ENCODE measurements at regions not wholly inside any gene's neighbourhood (a gene's known extent, or its start where the extent isn't known, plus 50 kb on each side); places are given as distances from the start of the nearest gene placed in this dataset.
A peak's percentile ranks its signal among the peaks of the same experiment; 100 is the strongest.

- Histone ChIP-seq H3K9me3 (replicated peaks; ENCODE audit: control insufficient read depth, insufficient read depth, low read depth, low read length) (no peaks in the 10 kb centered on the region; the same call in none of the 2 replicates), H3K4me1 (replicated peaks in 1 of 2; ENCODE audit: control insufficient read depth in 2 of 2, insufficient read depth in 2 of 2, low read length in 2 of 2) (peaks cover 4 to 18% of the 10 kb centered on the region in 2 experiments; a peak in 3 of 5 replicates), H3K27ac (ENCODE audit: extremely low read depth, low read depth, low read length) (peak overlapping the region; percentile 2; the same call in 1 of the 3 replicates), H3K9ac (ENCODE audit: insufficient read depth in 1 of 2, low read depth in 2 of 2, low read length in 2 of 2) (no peak overlapping the region), H2AFZ (ENCODE audit: low read depth, low read length) (peak overlapping the region; percentile 77), H3K4me3 (no peak overlapping the region), H3K4me2 (ENCODE audit: insufficient read depth, low read length) (peak overlapping the region; percentile 71), H3K27me3 (ENCODE audit: control insufficient read depth in 2 of 2, insufficient read depth in 2 of 2, low read length in 2 of 2) (no peaks in the 10 kb centered on the region), H3K36me3 (ENCODE audit: control insufficient read depth, insufficient read depth, low read length) (no peaks in the 10 kb centered on the region), H4K20me1 (replicated peaks; ENCODE audit: control insufficient read depth, insufficient read depth, low read length) (no peaks in the 10 kb centered on the region), H3K9me1 (ENCODE audit: control insufficient read depth, insufficient read depth, low read length) (no peaks in the 10 kb centered on the region), H3K79me2 (ENCODE audit: control insufficient read depth, insufficient read depth, low read length) (no peaks in the 10 kb centered on the region)
- CTCF ChIA-PET (ENCODE audit: low intra/inter-chr PET ratio) = no interaction called here
- ATAC-seq (0 out of 3 replicates have a peak, but pooled peaks have one; percentile 11), FAIRE-seq (peak; percentile 83), DNase-seq (ENCODE audit: extremely low read depth in 1 of 4, low spot score in 3 of 4) (peak in 3 of 4 experiments; percentile 16 to 40 (median 30))
- intact Hi-C loops (cut with micrococcal nuclease) (no loop called here), in situ Hi-C loops (cut with MboI) (no loop called here)
- BruUV-seq (replicated peaks) = no TSS peak
- POLR2A ChIA-PET = no interaction called here
- WGBS (ENCODE audit: insufficient coverage, low coverage, missing lambda C conversion rate) = 0% methylated on average over 3 of the region's 3 CpGs
- TF ChIP-seq ZNF263 (CRISPR knock-in tag; IDR thresholded peaks at IDR 0.05; ENCODE audit: borderline replicate concordance) (no peak), SRSF1 (IDR thresholded peaks at IDR 0.05; ENCODE audit: low read depth, low read length) (no peak), SPI1 (IDR thresholded peaks at IDR 0.05; ENCODE audit: borderline replicate concordance, low read depth, low read length) (no peak), MXI1 (IDR thresholded peaks at IDR 0.05; ENCODE audit: low read depth, low read length) (no peak), ZNF140 (CRISPR knock-in tag; IDR thresholded peaks at IDR 0.05) (no peak), TCF3 (CRISPR knock-in tag; IDR thresholded peaks at IDR 0.05) (peak; percentile 21; the same call in 1 of the 2 replicates), TEAD4 (IDR thresholded peaks at IDR 0.05; ENCODE audit: low read length) (peak; percentile 48), TEAD4 (CRISPR knock-in tag; IDR thresholded peaks at IDR 0.05; ENCODE audit: borderline replicate concordance) (no peak), PRMT5 (CRISPR knock-in tag; IDR thresholded peaks at IDR 0.05) (no peak), GTF2A2 (tag; IDR thresholded peaks at IDR 0.05) (no peak), KAT8 (IDR thresholded peaks at IDR 0.05; ENCODE audit: low read depth) (no peak), TRIM24 (IDR thresholded peaks at IDR 0.05) (no peak), CHCHD3 (CRISPR knock-in tag; IDR thresholded peaks at IDR 0.05) (no peak), MECOM (CRISPR knock-in tag; IDR thresholded peaks at IDR 0.05) (no peak), ZNF57 (CRISPR knock-in tag; IDR thresholded peaks at IDR 0.05) (no peak), HMG20A (CRISPR knock-in tag; conservative IDR thresholded peaks at IDR 0.05) (no peak), RBM22 (IDR thresholded peaks at IDR 0.05; ENCODE audit: low read depth, low read length, poor library complexity, severe bottlenecking) (no peak), ARID1B (IDR thresholded peaks at IDR 0.05) (0 out of 2 replicates have a peak, but pooled peaks have one; percentile 42)
- TF ChIP-seq, protein P1, sequence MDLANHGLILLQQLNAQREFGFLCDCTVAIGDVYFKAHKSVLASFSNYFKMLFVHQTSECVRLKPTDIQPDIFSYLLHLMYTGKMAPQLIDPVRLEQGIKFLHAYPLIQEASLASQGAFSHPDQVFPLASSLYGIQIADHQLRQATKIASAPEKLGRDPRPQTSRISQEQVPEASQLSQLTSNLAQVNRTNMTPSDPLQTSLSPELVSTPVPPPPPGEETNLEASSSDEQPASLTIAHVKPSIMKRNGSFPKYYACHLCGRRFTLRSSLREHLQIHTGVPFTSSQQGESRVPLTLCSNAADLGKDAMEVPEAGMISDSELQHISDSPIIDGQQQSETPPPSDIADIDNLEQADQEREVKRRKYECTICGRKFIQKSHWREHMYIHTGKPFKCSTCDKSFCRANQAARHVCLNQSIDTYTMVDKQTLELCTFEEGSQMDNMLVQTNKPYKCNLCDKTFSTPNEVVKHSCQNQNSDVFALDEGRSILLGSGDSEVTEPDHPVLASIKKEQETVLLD (IDR thresholded peaks at IDR 0.05) = no peak
- TF ChIP-seq, protein P2, sequence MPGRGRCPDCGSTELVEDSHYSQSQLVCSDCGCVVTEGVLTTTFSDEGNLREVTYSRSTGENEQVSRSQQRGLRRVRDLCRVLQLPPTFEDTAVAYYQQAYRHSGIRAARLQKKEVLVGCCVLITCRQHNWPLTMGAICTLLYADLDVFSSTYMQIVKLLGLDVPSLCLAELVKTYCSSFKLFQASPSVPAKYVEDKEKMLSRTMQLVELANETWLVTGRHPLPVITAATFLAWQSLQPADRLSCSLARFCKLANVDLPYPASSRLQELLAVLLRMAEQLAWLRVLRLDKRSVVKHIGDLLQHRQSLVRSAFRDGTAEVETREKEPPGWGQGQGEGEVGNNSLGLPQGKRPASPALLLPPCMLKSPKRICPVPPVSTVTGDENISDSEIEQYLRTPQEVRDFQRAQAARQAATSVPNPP (IDR thresholded peaks at IDR 0.05; ENCODE audit: borderline replicate concordance, insufficient read depth, insufficient read length) = no peak
- TF ChIP-seq, protein P3, sequence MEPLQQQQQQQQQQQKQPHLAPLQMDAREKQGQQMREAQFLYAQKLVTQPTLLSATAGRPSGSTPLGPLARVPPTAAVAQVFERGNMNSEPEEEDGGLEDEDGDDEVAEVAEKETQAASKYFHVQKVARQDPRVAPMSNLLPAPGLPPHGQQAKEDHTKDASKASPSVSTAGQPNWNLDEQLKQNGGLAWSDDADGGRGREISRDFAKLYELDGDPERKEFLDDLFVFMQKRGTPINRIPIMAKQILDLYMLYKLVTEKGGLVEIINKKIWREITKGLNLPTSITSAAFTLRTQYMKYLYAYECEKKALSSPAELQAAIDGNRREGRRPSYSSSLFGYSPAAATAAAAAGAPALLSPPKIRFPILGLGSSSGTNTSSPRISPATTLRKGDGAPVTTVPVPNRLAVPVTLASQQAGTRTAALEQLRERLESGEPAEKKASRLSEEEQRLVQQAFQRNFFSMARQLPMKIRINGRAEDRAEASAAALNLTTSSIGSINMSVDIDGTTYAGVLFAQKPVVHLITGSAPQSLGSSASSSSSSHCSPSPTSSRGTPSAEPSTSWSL (CRISPR knock-in tag; IDR thresholded peaks at IDR 0.05; ENCODE audit: borderline replicate concordance) = no peak
- TF ChIP-seq, protein P4, sequence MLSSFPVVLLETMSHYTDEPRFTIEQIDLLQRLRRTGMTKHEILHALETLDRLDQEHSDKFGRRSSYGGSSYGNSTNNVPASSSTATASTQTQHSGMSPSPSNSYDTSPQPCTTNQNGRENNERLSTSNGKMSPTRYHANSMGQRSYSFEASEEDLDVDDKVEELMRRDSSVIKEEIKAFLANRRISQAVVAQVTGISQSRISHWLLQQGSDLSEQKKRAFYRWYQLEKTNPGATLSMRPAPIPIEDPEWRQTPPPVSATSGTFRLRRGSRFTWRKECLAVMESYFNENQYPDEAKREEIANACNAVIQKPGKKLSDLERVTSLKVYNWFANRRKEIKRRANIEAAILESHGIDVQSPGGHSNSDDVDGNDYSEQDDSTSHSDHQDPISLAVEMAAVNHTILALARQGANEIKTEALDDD (IDR thresholded peaks at IDR 0.05) = no peak
Observed at GRCh38 chr16:58850678-58851020, 116.5 kb upstream of the GOT2 start.
